ENCODE measurements at regions not wholly inside any gene's neighbourhood (a gene's known extent, or its start where the extent isn't known, plus 50 kb on each side); places are given as distances from the start of the nearest gene placed in this dataset.

DNA sequence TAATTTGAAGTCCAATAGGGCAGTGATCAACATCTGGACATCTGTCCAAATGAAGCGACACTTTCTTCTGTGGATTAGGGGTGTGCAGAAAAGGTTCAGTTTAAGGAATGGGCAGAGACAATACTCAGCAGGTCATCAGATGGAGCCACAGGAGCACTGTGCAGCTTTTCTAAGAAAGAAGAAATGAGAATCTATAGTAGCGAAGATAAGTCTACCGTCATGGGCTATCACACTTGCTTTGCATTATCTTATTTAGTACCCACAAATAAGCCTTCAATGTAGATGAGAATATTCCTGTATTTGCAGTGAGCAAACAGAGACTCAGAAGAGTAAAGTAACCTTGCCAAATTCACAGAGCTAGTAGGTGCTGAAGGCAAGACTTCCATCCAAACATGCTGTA lies 412.0 kb upstream of the GOT2 start:
- Histone ChIP-seq H3F3A (ENCODE audit: insufficient read depth, low read length, poor library complexity, severe bottlenecking) (no peaks in the 10 kb centered on the region), H3K27ac (ENCODE audit: low read length) (no peak overlapping the region), H3K27me3 (ENCODE audit: insufficient read depth, low read depth, low read length) (no peaks in the 10 kb centered on the region), H3K9me3 (ENCODE audit: low read length) (no peaks in the 10 kb centered on the region), H3K4me3 (ENCODE audit: low read length) (no peak overlapping the region), H2AFZ (ENCODE audit: low read depth, low read length) (no peak overlapping the region), H3K36me3 (ENCODE audit: insufficient read depth, low read length) (no peaks in the 10 kb centered on the region), H4K20me1 (ENCODE audit: insufficient read depth) (no peaks in the 10 kb centered on the region), H3K4me2 (ENCODE audit: low read length) (no peak overlapping the region), H3K9ac (ENCODE audit: low read length) (no peak overlapping the region), H3K79me2 (replicated peaks; ENCODE audit: insufficient read depth, low read length) (no peaks in the 10 kb centered on the region), H3K9me2 (ENCODE audit: insufficient read depth, low read length) (no peaks in the 10 kb centered on the region)
- TF ChIP-seq, protein P1, sequence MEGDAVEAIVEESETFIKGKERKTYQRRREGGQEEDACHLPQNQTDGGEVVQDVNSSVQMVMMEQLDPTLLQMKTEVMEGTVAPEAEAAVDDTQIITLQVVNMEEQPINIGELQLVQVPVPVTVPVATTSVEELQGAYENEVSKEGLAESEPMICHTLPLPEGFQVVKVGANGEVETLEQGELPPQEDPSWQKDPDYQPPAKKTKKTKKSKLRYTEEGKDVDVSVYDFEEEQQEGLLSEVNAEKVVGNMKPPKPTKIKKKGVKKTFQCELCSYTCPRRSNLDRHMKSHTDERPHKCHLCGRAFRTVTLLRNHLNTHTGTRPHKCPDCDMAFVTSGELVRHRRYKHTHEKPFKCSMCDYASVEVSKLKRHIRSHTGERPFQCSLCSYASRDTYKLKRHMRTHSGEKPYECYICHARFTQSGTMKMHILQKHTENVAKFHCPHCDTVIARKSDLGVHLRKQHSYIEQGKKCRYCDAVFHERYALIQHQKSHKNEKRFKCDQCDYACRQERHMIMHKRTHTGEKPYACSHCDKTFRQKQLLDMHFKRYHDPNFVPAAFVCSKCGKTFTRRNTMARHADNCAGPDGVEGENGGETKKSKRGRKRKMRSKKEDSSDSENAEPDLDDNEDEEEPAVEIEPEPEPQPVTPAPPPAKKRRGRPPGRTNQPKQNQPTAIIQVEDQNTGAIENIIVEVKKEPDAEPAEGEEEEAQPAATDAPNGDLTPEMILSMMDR (IDR thresholded peaks at IDR 0.05; ENCODE audit: poor library complexity, severe bottlenecking): no peak
- TF ChIP-seq TAF1 (IDR thresholded peaks at IDR 0.05; ENCODE audit: low read depth) (no peak), EP300 (conservative IDR thresholded peaks at IDR 0.05; ENCODE audit: poor library complexity, severe bottlenecking) (no peak)

DNA sequence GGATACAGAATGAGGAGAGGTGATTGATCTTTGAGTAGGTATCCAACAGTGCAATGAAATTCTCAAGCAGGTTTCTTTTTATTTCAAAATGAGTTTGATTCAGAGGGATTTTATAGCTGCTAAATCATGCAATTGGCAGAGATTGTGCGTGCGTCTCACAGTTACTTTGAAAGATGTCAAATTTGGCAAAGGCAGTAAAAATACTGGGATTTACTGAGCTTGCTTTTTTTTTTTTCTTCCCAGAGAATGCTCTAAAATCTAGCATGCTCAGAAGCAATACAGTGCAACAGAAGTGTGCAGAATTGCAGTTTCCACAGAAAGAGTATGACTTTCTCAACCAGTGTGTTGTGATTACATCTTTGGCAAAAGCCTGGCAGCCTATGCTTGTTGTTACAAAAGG lies 410.7 kb upstream of the GOT2 start:
- no peak for TF ChIP-seq RAD21 (conservative IDR thresholded peaks at IDR 0.05)
- TF ChIP-seq SMC3 (conservative IDR thresholded peaks at IDR 0.05; ENCODE audit: poor library complexity): no peak
- TF ChIP-seq EP300 (conservative IDR thresholded peaks at IDR 0.05; ENCODE audit: poor library complexity, severe bottlenecking): no peak
- TF ChIP-seq POLR2AphosphoS5 (IDR thresholded peaks at IDR 0.05): no peak
- TF ChIP-seq, protein P2, sequence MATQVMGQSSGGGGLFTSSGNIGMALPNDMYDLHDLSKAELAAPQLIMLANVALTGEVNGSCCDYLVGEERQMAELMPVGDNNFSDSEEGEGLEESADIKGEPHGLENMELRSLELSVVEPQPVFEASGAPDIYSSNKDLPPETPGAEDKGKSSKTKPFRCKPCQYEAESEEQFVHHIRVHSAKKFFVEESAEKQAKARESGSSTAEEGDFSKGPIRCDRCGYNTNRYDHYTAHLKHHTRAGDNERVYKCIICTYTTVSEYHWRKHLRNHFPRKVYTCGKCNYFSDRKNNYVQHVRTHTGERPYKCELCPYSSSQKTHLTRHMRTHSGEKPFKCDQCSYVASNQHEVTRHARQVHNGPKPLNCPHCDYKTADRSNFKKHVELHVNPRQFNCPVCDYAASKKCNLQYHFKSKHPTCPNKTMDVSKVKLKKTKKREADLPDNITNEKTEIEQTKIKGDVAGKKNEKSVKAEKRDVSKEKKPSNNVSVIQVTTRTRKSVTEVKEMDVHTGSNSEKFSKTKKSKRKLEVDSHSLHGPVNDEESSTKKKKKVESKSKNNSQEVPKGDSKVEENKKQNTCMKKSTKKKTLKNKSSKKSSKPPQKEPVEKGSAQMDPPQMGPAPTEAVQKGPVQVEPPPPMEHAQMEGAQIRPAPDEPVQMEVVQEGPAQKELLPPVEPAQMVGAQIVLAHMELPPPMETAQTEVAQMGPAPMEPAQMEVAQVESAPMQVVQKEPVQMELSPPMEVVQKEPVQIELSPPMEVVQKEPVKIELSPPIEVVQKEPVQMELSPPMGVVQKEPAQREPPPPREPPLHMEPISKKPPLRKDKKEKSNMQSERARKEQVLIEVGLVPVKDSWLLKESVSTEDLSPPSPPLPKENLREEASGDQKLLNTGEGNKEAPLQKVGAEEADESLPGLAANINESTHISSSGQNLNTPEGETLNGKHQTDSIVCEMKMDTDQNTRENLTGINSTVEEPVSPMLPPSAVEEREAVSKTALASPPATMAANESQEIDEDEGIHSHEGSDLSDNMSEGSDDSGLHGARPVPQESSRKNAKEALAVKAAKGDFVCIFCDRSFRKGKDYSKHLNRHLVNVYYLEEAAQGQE (IDR thresholded peaks at IDR 0.05; ENCODE audit: borderline replicate concordance): no peak
- TF ChIP-seq, protein P1 (IDR thresholded peaks at IDR 0.05; ENCODE audit: poor library complexity, severe bottlenecking): no peak
- TF ChIP-seq MXI1 (conservative IDR thresholded peaks at IDR 0.05; ENCODE audit: poor library complexity, severe bottlenecking): no peak
- no peak for TF ChIP-seq TAF1 (IDR thresholded peaks at IDR 0.05; ENCODE audit: low read depth)
- TF ChIP-seq EZH2 (IDR thresholded peaks at IDR 0.05; ENCODE audit: borderline replicate concordance, insufficient read depth, low read length, poor library complexity, severe bottlenecking): no peak
- H3K9me3 ChIP-seq (ENCODE audit: low read length): no peaks in the 10 kb centered on the region
- no peaks in the 10 kb centered on the region for H3K27me3 ChIP-seq (ENCODE audit: insufficient read depth, low read depth, low read length)
- no peaks in the 10 kb centered on the region for H3K9me2 ChIP-seq (ENCODE audit: insufficient read depth, low read length)
- no peaks in the 10 kb centered on the region for H4K20me1 ChIP-seq (ENCODE audit: insufficient read depth)
- no peak overlapping the region for H2AFZ ChIP-seq (ENCODE audit: low read depth, low read length)
- H3F3A ChIP-seq (ENCODE audit: insufficient read depth, low read length, poor library complexity, severe bottlenecking): no peaks in the 10 kb centered on the region
- no peak overlapping the region for H3K9ac ChIP-seq (ENCODE audit: low read length)
- no peaks in the 10 kb centered on the region for H3K36me3 ChIP-seq (ENCODE audit: insufficient read depth, low read length)
- H3K79me2 ChIP-seq (replicated peaks; ENCODE audit: insufficient read depth, low read length): no peaks in the 10 kb centered on the region
- no peak overlapping the region for H3K4me3 ChIP-seq (ENCODE audit: low read length)
- no peak overlapping the region for H3K4me2 ChIP-seq (ENCODE audit: low read length)
- H3K27ac ChIP-seq (ENCODE audit: low read length): no peak overlapping the region

Data from neural cell (in vitro differentiated cells).